Upper lobe of right lung (tissue), 1 donor: ENCODE measurements at regions not wholly inside any gene's neighbourhood (a gene's known extent, or its start where the extent isn't known, plus 50 kb on each side); places are given as distances from the start of the nearest gene placed in this dataset.
"Not testable (repeated sequence)": the region's sequence is repeated elsewhere in the genome, so short reads cannot be mapped to it uniquely, and the experiment has no call there.

Experiments used
- ATAC-seq: fragments of 200-7000 bp; cut with Tn5 transposase; one replicate; pipeline ENCODE4 v1.9.1; 2020; ENCODE audit warnings: mild to moderate bottlenecking, moderate library complexity
- DNase-seq: peaks from one replicate; pipeline ENCODE4 v3.0.0-alpha.2; 2020
- H3K27ac ChIP-seq: fragments of 200-600 bp; one replicate; pipeline ENCODE4 v1.8.0; 2022
- H3K27me3 ChIP-seq: fragments of 200-600 bp; one replicate; pipeline ENCODE4 v1.8.0; 2022; ENCODE audit warnings: mild to moderate bottlenecking
- H3K36me3 ChIP-seq: fragments of 200-600 bp; one replicate; pipeline ENCODE4 v1.8.0; 2022
- H3K4me1 ChIP-seq: fragments of 200-600 bp; one replicate; pipeline ENCODE4 v1.8.0; 2022
- H3K4me3 ChIP-seq: fragments of 200-600 bp; one replicate; pipeline ENCODE4 v1.8.0; 2022; ENCODE audit warnings: mild to moderate bottlenecking
- H3K9me3 ChIP-seq: fragments of 200-600 bp; one replicate; pipeline ENCODE4 v1.8.0; 2022
- CTCF ChIP-seq: fragments of 200-600 bp; IDR thresholded peaks from one replicate; pipeline ENCODE4 v1.8.0; 2022; ENCODE audit warnings: antibody characterized with exemption
- intact Hi-C: fragments of 100-400 bp; cut with DNase I; formaldehyde crosslinking; loops from one replicate; pipeline ENCODE4 v1.11.0; 2022
- donor health status: DM: no; HTN: yes; CAD: no; lungs with severe emphysema.

GRCh38 chr6:141808662-141809061, 324.1 kb upstream of the GJE1 start:
- Histone ChIP-seq H3K4me1 (no peaks in the 10 kb centered on the region), H3K4me3 (no peak overlapping the region), H3K27me3 (no peaks in the 10 kb centered on the region), H3K36me3 (no peaks in the 10 kb centered on the region), H3K9me3 (no peaks in the 10 kb centered on the region), H3K27ac (no peak overlapping the region)
- DNase-seq (no peak), ATAC-seq (no peak)
- TF ChIP-seq CTCF, result no peak
- intact Hi-C loops, result no loop called here

- H3K36me3 ChIP-seq, H3K4me3 ChIP-seq, H3K27me3 ChIP-seq, H3K9me3 ChIP-seq, intact Hi-C loops, H3K27ac ChIP-seq, DNase-seq, ATAC-seq, H3K4me1 ChIP-seq: not testable (repeated sequence)
These were observed 331.8 kb upstream of the GJE1 start for GRCh38 chr6:141800973-141801372.

DNA sequence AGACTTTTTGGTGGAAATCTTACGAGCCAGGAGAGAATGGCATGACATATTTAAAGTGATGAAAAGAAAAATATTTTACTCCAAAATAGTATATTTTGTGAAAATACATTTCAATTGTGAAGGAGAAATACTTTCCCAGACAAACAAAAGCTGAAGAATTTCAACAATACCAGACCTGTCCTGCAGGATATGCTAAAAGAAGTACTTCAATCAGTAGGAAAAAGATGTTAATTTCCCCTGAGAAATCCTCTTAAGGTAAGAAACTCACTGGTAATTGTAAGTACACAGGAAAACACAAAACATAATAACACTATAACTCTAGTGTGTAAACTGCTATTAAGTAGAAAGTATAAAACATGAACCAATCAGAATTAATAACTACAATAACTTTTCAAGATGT, 341.8 kb upstream of the GJE1 start:
- intact Hi-C loops, result no loop called here
- TF ChIP-seq CTCF, result no peak
- no peak overlapping the region for H3K4me3 ChIP-seq
- no peaks in the 10 kb centered on the region for H3K27me3 ChIP-seq
- no peaks in the 10 kb centered on the region for H3K36me3 ChIP-seq
- H3K27ac ChIP-seq, result no peak overlapping the region
- H3K9me3 ChIP-seq, result no peaks in the 10 kb centered on the region
- no peak for ATAC-seq
- H3K4me1 ChIP-seq, result no peaks in the 10 kb centered on the region
- DNase-seq, result no peak

DNA sequence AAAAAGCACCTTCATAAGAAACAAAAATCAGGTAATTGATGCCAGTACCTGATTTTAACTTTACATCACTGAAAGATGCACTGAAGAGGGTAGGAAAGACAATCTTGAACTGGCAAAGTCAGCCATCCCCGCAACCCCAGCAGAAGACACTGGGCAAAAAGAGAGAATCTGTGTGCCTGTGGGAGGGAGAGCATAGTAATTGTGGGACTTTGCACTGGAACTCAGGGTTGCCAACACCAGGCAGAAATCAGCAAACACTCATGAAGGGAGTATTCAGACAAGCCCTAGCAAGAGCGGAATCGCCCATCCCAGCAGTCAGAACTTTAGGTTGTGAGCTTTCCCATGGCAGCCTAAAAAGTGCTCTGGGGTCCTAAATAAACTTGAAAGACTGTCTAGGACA, 344.6 kb upstream of the GJE1 start:
- Histone ChIP-seq H3K27me3 (no peaks in the 10 kb centered on the region), H3K36me3 (no peaks in the 10 kb centered on the region), H3K4me3 (no peak overlapping the region), H3K27ac (no peak overlapping the region), H3K9me3 (no peaks in the 10 kb centered on the region), H3K4me1 (no peaks in the 10 kb centered on the region)
- intact Hi-C loops, result no loop called here
- DNase-seq, result no peak
- no peak for ATAC-seq
- no peak for TF ChIP-seq CTCF

DNA sequence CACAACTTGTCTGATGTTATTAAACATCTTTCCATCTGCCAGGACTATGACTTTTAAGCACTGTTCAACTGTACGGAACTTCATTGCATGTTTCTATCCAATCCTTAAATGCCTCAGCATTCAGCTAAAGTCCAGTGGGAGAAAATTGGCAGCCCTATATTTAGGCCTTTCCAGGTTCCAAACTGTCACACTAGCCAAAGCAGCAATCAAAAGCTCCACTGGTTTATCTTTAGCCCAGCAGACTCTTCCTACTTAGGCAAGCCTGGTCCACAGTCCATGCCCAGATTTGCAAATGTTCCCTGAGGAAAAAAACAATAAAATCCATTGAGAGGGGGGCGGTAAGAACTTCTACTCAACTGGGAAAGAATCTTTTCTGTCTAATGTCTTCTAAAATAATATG, 349.1 kb upstream of the GJE1 start:
- H3K9me3 ChIP-seq, result no peaks in the 10 kb centered on the region
- no peak overlapping the region for H3K27ac ChIP-seq
- H3K27me3 ChIP-seq, result no peaks in the 10 kb centered on the region
- no peak overlapping the region for H3K4me3 ChIP-seq
- H3K36me3 ChIP-seq, result no peaks in the 10 kb centered on the region
- DNase-seq (no peak), ATAC-seq (no peak)
- TF ChIP-seq CTCF, result no peak
- intact Hi-C loops, result no loop called here
- no peaks in the 10 kb centered on the region for H3K4me1 ChIP-seq

GRCh38 chr6:141780296-141780695, 352.4 kb upstream of the GJE1 start:
- intact Hi-C loops, result no loop called here
- Histone ChIP-seq H3K36me3 (no peaks in the 10 kb centered on the region), H3K4me3 (no peak overlapping the region), H3K27me3 (no peaks in the 10 kb centered on the region), H3K9me3 (no peaks in the 10 kb centered on the region), H3K4me1 (no peaks in the 10 kb centered on the region), H3K27ac (no peak overlapping the region)
- DNase-seq (no peak), ATAC-seq (no peak)
- TF ChIP-seq CTCF, result no peak
